Retinal pigment epithelial cell (primary cell): ENCODE measurements at regions not wholly inside any gene's neighbourhood (a gene's known extent, or its start where the extent isn't known, plus 50 kb on each side); places are given as distances from the start of the nearest gene placed in this dataset.

Experiments used
- DNase-seq: peaks from one replicate; pipeline ENCODE4 v3.0.0-alpha.2; 2010; ENCODE audit warnings: low read depth
- H3K4me3 ChIP-seq: 2 replicates; pipeline ENCODE4 v1.5.1; 2011; ENCODE audit warnings: mild to moderate bottlenecking, low read length, control low read depth, moderate library complexity
- CTCF ChIP-seq: conservative IDR thresholded peaks from 2 replicates; pipeline ENCODE4 v1.5.1; 2011; ENCODE audit warnings: low read depth, low read length, control low read depth, inconsistent platforms

- TF ChIP-seq CTCF, result no peak
- no peak overlapping the region for H3K4me3 ChIP-seq
- no peak for DNase-seq
These were observed 370.1 kb upstream of the CDH8 start for GRCh38 chr16:62406387-62406786.

GRCh38 chr16:62404842-62405611 lies 368.8 kb upstream of the CDH8 start:
- H3K4me3 ChIP-seq, result no peak overlapping the region
- DNase-seq, result no peak
- no peak for TF ChIP-seq CTCF

GRCh38 chr16:62392698-62393097 lies 356.5 kb upstream of the CDH8 start:
- no peak for DNase-seq
- no peak overlapping the region for H3K4me3 ChIP-seq
- no peak for TF ChIP-seq CTCF

- H3K4me3 ChIP-seq, result no peak overlapping the region
- DNase-seq, result no peak
- no peak for TF ChIP-seq CTCF
These were observed 355.7 kb upstream of the CDH8 start for GRCh38 chr16:62391940-62392339.

GRCh38 chr16:62391134-62391533 lies 354.9 kb upstream of the CDH8 start:
- DNase-seq, result no peak
- H3K4me3 ChIP-seq, result no peak overlapping the region
- no peak for TF ChIP-seq CTCF

GRCh38 chr16:62390214-62390613 lies 354.0 kb upstream of the CDH8 start:
- no peak for DNase-seq
- no peak overlapping the region for H3K4me3 ChIP-seq
- TF ChIP-seq CTCF, result no peak

- DNase-seq, result no peak
- no peak for TF ChIP-seq CTCF
- H3K4me3 ChIP-seq, result no peak overlapping the region
These were observed 350.2 kb upstream of the CDH8 start for GRCh38 chr16:62386411-62386810.
